ENCODE measurements at regions not wholly inside any gene's neighbourhood (a gene's known extent, or its start where the extent isn't known, plus 50 kb on each side); places are given as distances from the start of the nearest gene placed in this dataset.

DNA sequence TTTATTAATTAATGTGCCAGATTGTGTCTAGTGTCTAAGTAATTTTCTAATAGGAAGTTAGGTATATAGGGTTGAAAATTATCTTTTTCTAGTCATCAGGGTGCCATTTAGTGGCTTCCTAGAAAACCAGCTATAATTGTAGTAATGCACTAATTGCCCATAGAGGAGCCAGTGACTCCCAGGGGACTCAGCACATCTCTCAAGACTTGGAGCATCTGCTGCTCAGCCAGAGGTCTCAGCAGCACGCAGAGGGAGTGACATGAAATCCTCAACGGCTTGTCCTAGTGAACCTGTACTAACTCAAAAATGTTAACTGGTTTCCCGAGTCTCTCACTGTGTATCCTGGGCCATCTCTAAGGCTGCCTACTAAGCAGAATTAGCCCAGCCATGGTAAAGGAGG, 78.2 kb upstream of the MAN2A1 start:
- TF ChIP-seq CTCF (conservative IDR thresholded peaks at IDR 0.05; ENCODE audit: low read depth, low read length): no peak
- no peak for TF ChIP-seq EZH2 (IDR thresholded peaks at IDR 0.05; ENCODE audit: low read length, unreplicated experiment)
- no peak for TF ChIP-seq EZH2phosphoT487 (IDR thresholded peaks at IDR 0.05; ENCODE audit: borderline replicate concordance, low read length)

Measured in PC-3 (cell line).